Esophagus squamous epithelium (tissue), 4 donors: ENCODE measurements at regions not wholly inside any gene's neighbourhood (a gene's known extent, or its start where the extent isn't known, plus 50 kb on each side); places are given as distances from the start of the nearest gene placed in this dataset.

Source experiments
- CTCF ChIP-seq, 6 experiments: fragments of 450-650 bp in 4 of 6; fragments of 200-600 bp in 2 of 6; sonication (generic) in 2 of 6; IDR thresholded peaks; one replicate each; pipeline ENCODE4 v1.5.1; 2016 to 2019; ENCODE audit warnings: antibody characterized with exemption in 6 of 6, mild to moderate bottlenecking in 4 of 6, moderate library complexity in 4 of 6
- POLR2A ChIP-seq, 4 donors: fragments of 450-650 bp; IDR thresholded peaks; one replicate each; pipeline ENCODE4 v1.6.1; 2017; ENCODE audit warnings: antibody characterized with exemption in 4 of 4, mild to moderate bottlenecking in 4 of 4, moderate library complexity in 3 of 4

- TF ChIP-seq CTCF (IDR thresholded peaks at IDR 0.05) (no peak), POLR2A (IDR thresholded peaks at IDR 0.05) (no peak)
These were observed 746.0 kb downstream of the VGLL3 start for GRCh38 chr3:86244905-86245304.
